ENCODE measurements at regions not wholly inside any gene's neighbourhood (a gene's known extent, or its start where the extent isn't known, plus 50 kb on each side); places are given as distances from the start of the nearest gene placed in this dataset.

DNA sequence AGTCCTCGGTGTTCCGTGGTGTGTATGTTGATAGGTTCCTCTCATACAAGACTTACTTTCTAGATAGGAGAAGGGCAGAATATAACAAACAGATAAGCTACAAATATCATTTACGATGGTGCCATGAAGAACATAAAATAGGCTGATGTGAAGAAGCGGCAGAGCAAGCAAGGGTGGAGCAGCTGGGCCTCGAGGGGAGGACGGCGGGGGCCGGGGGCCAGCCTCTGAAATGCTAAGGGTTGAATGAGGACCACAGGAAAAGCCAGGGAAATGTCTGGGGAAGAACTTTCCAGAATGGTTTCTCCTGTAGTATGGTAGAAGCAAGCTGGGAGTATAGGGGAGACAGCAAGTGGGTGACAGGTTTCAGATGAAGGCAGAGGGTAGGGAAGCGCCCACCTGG lies 529.5 kb downstream of the LIG4 start:
- Histone ChIP-seq H3K9me3 (ENCODE audit: insufficient read depth, low read depth, low read length) (no peaks in the 10 kb centered on the region), H4K20me1 (ENCODE audit: insufficient read depth, low read length) (no peaks in the 10 kb centered on the region), H3K4me1 (ENCODE audit: insufficient read depth, low read length) (no peaks in the 10 kb centered on the region), H3K4me2 (ENCODE audit: low read length) (no peak overlapping the region), H3K79me2 (ENCODE audit: insufficient read depth, low read length) (no peaks in the 10 kb centered on the region), H3K27me3 (ENCODE audit: insufficient read depth, low read length) (no peaks in the 10 kb centered on the region), H3K4me3 (ENCODE audit: insufficient read depth, low read depth, low read length) (no peak overlapping the region), H3K36me3 (ENCODE audit: insufficient read depth, low read length) (no peaks in the 10 kb centered on the region), H2AFZ (ENCODE audit: low read depth, low read length) (no peak overlapping the region), H3K27ac (ENCODE audit: low read depth, low read length) (no peak overlapping the region), H3K9ac (ENCODE audit: low read length) (no peak overlapping the region)
- FAIRE-seq (no peak), DNase-seq (ENCODE audit: low read depth) (no peak)
- H3K27ac Mint-ChIP-seq (ENCODE audit: unreplicated experiment), result no peak overlapping the region
- no peaks in the 10 kb centered on the region for H3K9me3 Mint-ChIP-seq (ENCODE audit: unreplicated experiment)
- no peak overlapping the region for H3K4me3 Mint-ChIP-seq (ENCODE audit: unreplicated experiment)
- H3K36me3 Mint-ChIP-seq (ENCODE audit: low read depth, unreplicated experiment), result no peaks in the 10 kb centered on the region
- H3K27me3 Mint-ChIP-seq (ENCODE audit: low read depth, unreplicated experiment), result no peaks in the 10 kb centered on the region
- TF ChIP-seq EZH2 (IDR thresholded peaks at IDR 0.05; ENCODE audit: insufficient read depth, low read length) (no peak), CTCF (IDR thresholded peaks at IDR 0.05; ENCODE audit: insufficient read depth, low read depth, low read length) (no peak)
- no peaks in the 10 kb centered on the region for H3K4me1 Mint-ChIP-seq (ENCODE audit: low read depth, unreplicated experiment)

GRCh38 chr13:107681600-107681999 lies 533.7 kb downstream of the LIG4 start:
- H3K9ac ChIP-seq (ENCODE audit: low read length), result no peak overlapping the region
- H3K36me3 Mint-ChIP-seq (ENCODE audit: low read depth, unreplicated experiment), result no peaks in the 10 kb centered on the region
- H4K20me1 ChIP-seq (ENCODE audit: insufficient read depth, low read length), result no peaks in the 10 kb centered on the region
- H3K4me3 Mint-ChIP-seq (ENCODE audit: unreplicated experiment), result no peak overlapping the region
- H3K4me1 ChIP-seq (ENCODE audit: insufficient read depth, low read length), result no peaks in the 10 kb centered on the region
- FAIRE-seq, result no peak
- no peak overlapping the region for H2AFZ ChIP-seq (ENCODE audit: low read depth, low read length)
- no peak overlapping the region for H3K27ac ChIP-seq (ENCODE audit: low read depth, low read length)
- no peak overlapping the region for H3K27ac Mint-ChIP-seq (ENCODE audit: unreplicated experiment)
- H3K27me3 ChIP-seq (ENCODE audit: insufficient read depth, low read length), result no peaks in the 10 kb centered on the region
- H3K9me3 Mint-ChIP-seq (ENCODE audit: unreplicated experiment), result no peaks in the 10 kb centered on the region
- H3K36me3 ChIP-seq (ENCODE audit: insufficient read depth, low read length), result no peaks in the 10 kb centered on the region
- H3K27me3 Mint-ChIP-seq (ENCODE audit: low read depth, unreplicated experiment), result no peaks in the 10 kb centered on the region
- no peak overlapping the region for H3K4me2 ChIP-seq (ENCODE audit: low read length)
- no peaks in the 10 kb centered on the region for H3K9me3 ChIP-seq (ENCODE audit: insufficient read depth, low read depth, low read length)
- H3K4me1 Mint-ChIP-seq (ENCODE audit: low read depth, unreplicated experiment), result no peaks in the 10 kb centered on the region
- TF ChIP-seq CTCF (IDR thresholded peaks at IDR 0.05; ENCODE audit: insufficient read depth, low read depth, low read length), result no peak
- TF ChIP-seq EZH2 (IDR thresholded peaks at IDR 0.05; ENCODE audit: insufficient read depth, low read length), result no peak
- DNase-seq (ENCODE audit: low read depth), result no peak
- H3K4me3 ChIP-seq (ENCODE audit: insufficient read depth, low read depth, low read length), result no peak overlapping the region
- no peaks in the 10 kb centered on the region for H3K79me2 ChIP-seq (ENCODE audit: insufficient read depth, low read length)

DNA sequence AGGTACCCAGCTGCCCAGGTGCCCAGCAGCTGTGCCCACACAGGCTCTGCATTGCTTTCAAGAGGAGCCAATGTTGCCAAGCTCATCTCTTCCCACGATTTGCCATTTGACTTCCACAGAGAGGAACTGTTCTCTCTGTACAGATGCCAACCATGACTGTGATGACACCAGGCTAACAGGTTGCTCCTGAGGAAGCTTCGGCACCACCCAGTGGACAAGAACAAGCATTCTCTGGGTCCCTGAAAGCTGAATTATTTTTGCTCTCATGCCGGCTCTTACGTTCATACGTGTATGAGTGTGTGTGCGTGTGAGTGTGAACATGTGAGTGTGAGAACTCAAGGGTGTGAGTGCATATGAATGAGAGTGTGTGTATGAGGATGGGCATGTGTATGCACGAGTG lies 535.2 kb downstream of the LIG4 start:
- H3K79me2 ChIP-seq (ENCODE audit: insufficient read depth, low read length), result no peaks in the 10 kb centered on the region
- H3K36me3 Mint-ChIP-seq (ENCODE audit: low read depth, unreplicated experiment), result no peaks in the 10 kb centered on the region
- H3K4me1 ChIP-seq (ENCODE audit: insufficient read depth, low read length), result no peaks in the 10 kb centered on the region
- no peak overlapping the region for H3K4me3 ChIP-seq (ENCODE audit: insufficient read depth, low read depth, low read length)
- no peaks in the 10 kb centered on the region for H4K20me1 ChIP-seq (ENCODE audit: insufficient read depth, low read length)
- H3K9me3 ChIP-seq (ENCODE audit: insufficient read depth, low read depth, low read length), result no peaks in the 10 kb centered on the region
- no peak overlapping the region for H3K9ac ChIP-seq (ENCODE audit: low read length)
- no peak overlapping the region for H3K27ac Mint-ChIP-seq (ENCODE audit: unreplicated experiment)
- no peaks in the 10 kb centered on the region for H3K9me3 Mint-ChIP-seq (ENCODE audit: unreplicated experiment)
- H2AFZ ChIP-seq (ENCODE audit: low read depth, low read length), result no peak overlapping the region
- no peak for FAIRE-seq
- no peak overlapping the region for H3K4me3 Mint-ChIP-seq (ENCODE audit: unreplicated experiment)
- no peaks in the 10 kb centered on the region for H3K27me3 ChIP-seq (ENCODE audit: insufficient read depth, low read length)
- no peaks in the 10 kb centered on the region for H3K27me3 Mint-ChIP-seq (ENCODE audit: low read depth, unreplicated experiment)
- H3K4me2 ChIP-seq (ENCODE audit: low read length), result no peak overlapping the region
- DNase-seq (ENCODE audit: low read depth), result no peak
- TF ChIP-seq EZH2 (IDR thresholded peaks at IDR 0.05; ENCODE audit: insufficient read depth, low read length) (no peak), CTCF (IDR thresholded peaks at IDR 0.05; ENCODE audit: insufficient read depth, low read depth, low read length) (no peak)
- H3K27ac ChIP-seq (ENCODE audit: low read depth, low read length), result no peak overlapping the region
- H3K36me3 ChIP-seq (ENCODE audit: insufficient read depth, low read length), result no peaks in the 10 kb centered on the region
- no peaks in the 10 kb centered on the region for H3K4me1 Mint-ChIP-seq (ENCODE audit: low read depth, unreplicated experiment)

All from astrocyte (in vitro differentiated cells and primary cell).